Central memory CD4-positive, alpha-beta T cell (primary cell): ENCODE measurements at regions not wholly inside any gene's neighbourhood (a gene's known extent, or its start where the extent isn't known, plus 50 kb on each side); places are given as distances from the start of the nearest gene placed in this dataset.

ENCODE experiments used
- DNase-seq: peaks from one replicate; pipeline ENCODE4 v3.0.0; 2022

GRCh38 chr16:51759329-51759728, 608.3 kb upstream of the SALL1 start:
- no peak for DNase-seq

- DNase-seq: no peak
These were observed 606.9 kb upstream of the SALL1 start for GRCh38 chr16:51757921-51758479.

- DNase-seq: no peak
These were observed 606.4 kb upstream of the SALL1 start for GRCh38 chr16:51757505-51757904.

GRCh38 chr16:51757124-51757470, 606.0 kb upstream of the SALL1 start:
- no peak for DNase-seq

- no peak for DNase-seq
These were observed 605.5 kb upstream of the SALL1 start for GRCh38 chr16:51756447-51757123.

- DNase-seq: no peak
These were observed 604.7 kb upstream of the SALL1 start for GRCh38 chr16:51755577-51756355.

GRCh38 chr16:51755039-51755501, 604.0 kb upstream of the SALL1 start:
- DNase-seq: no peak

GRCh38 chr16:51753467-51754127, 602.5 kb upstream of the SALL1 start:
- DNase-seq: no peak

GRCh38 chr16:51752438-51752995, 601.4 kb upstream of the SALL1 start:
- no peak for DNase-seq

GRCh38 chr16:51747329-51747728, 596.3 kb upstream of the SALL1 start:
- no peak for DNase-seq

GRCh38 chr16:51734220-51734619, 583.1 kb upstream of the SALL1 start:
- no peak for DNase-seq

GRCh38 chr16:51733181-51733580, 582.1 kb upstream of the SALL1 start:
- no peak for DNase-seq

GRCh38 chr16:51731160-51731559, 580.1 kb upstream of the SALL1 start:
- no peak for DNase-seq

GRCh38 chr16:51723036-51723724, 572.1 kb upstream of the SALL1 start:
- no peak for DNase-seq

GRCh38 chr16:51722467-51722866, 571.4 kb upstream of the SALL1 start:
- no peak for DNase-seq

GRCh38 chr16:51719376-51719775, 568.3 kb upstream of the SALL1 start:
- DNase-seq: no peak

- DNase-seq: no peak
These were observed 565.1 kb upstream of the SALL1 start for GRCh38 chr16:51716195-51716594.

GRCh38 chr16:51713502-51713901, 562.4 kb upstream of the SALL1 start:
- DNase-seq: no peak

- no peak for DNase-seq
These were observed 560.0 kb upstream of the SALL1 start for GRCh38 chr16:51710905-51711563.

- DNase-seq: no peak
These were observed 559.1 kb upstream of the SALL1 start for GRCh38 chr16:51710186-51710585.

- no peak for DNase-seq
These were observed 557.8 kb upstream of the SALL1 start for GRCh38 chr16:51708861-51709260.

- no peak for DNase-seq
These were observed 556.6 kb upstream of the SALL1 start for GRCh38 chr16:51707666-51708065.
